ENCODE measurements at regions not wholly inside any gene's neighbourhood (a gene's known extent, or its start where the extent isn't known, plus 50 kb on each side); places are given as distances from the start of the nearest gene placed in this dataset.

DNA sequence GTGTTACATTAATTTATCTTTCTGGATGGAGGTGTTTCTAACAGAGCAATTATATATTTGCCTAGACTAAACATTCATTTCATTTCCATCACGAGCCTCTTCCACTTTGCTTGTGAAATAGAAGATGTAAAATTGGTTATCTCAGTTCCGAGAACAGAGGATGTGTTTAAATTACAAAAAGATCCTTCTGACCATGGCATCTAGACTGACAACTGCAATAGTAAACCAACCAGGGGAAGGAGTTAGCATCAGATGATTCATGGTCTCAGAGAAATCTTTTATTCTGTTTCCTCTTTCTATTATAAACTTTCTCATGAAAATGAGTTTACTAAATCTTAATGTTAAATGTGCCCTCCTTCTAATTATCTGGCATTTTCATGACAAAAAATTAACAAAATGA lies 149.8 kb upstream of the WDR11 start:
- TF ChIP-seq, protein P1, sequence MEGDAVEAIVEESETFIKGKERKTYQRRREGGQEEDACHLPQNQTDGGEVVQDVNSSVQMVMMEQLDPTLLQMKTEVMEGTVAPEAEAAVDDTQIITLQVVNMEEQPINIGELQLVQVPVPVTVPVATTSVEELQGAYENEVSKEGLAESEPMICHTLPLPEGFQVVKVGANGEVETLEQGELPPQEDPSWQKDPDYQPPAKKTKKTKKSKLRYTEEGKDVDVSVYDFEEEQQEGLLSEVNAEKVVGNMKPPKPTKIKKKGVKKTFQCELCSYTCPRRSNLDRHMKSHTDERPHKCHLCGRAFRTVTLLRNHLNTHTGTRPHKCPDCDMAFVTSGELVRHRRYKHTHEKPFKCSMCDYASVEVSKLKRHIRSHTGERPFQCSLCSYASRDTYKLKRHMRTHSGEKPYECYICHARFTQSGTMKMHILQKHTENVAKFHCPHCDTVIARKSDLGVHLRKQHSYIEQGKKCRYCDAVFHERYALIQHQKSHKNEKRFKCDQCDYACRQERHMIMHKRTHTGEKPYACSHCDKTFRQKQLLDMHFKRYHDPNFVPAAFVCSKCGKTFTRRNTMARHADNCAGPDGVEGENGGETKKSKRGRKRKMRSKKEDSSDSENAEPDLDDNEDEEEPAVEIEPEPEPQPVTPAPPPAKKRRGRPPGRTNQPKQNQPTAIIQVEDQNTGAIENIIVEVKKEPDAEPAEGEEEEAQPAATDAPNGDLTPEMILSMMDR (IDR thresholded peaks at IDR 0.05; ENCODE audit: low read depth, low read length) = no peak
- TF ChIP-seq POLR2A (IDR thresholded peaks at IDR 0.05; ENCODE audit: extremely low read depth, insufficient read length) = no peak
